ENCODE measurements at regions not wholly inside any gene's neighbourhood (a gene's known extent, or its start where the extent isn't known, plus 50 kb on each side); places are given as distances from the start of the nearest gene placed in this dataset.
"Not testable (repeated sequence)": the region's sequence is repeated elsewhere in the genome, so short reads cannot be mapped to it uniquely, and the experiment has no call there.

GRCh38 chr7:10780400-10780747 is 193.3 kb upstream of the PHF14 start:
- Histone ChIP-seq H3K36me3 (no peaks in the 10 kb centered on the region), H3K27ac (no peak overlapping the region), H3K4me1 (no peaks in the 10 kb centered on the region), H3K9me3 (peaks cover 0 to 6% of the 10 kb centered on the region in 2 donors), H3K27me3 (no peaks in the 10 kb centered on the region), H3K4me3 (no peak overlapping the region)
- intact Hi-C loops (cut with DNase I): no loop called here
- TF ChIP-seq CTCF (IDR thresholded peaks at IDR 0.05): no peak
- ATAC-seq (no peak), DNase-seq (no peak)

- ATAC-seq; H3K4me3 ChIP-seq; H3K4me1 ChIP-seq; H3K27ac ChIP-seq; H3K9me3 ChIP-seq; intact Hi-C loops (cut with DNase I); H3K36me3 ChIP-seq; H3K27me3 ChIP-seq: not testable (repeated sequence)
- peak in 1 of 4 donors; percentile 16 for DNase-seq
These were observed 186.7 kb upstream of the PHF14 start for GRCh38 chr7:10786976-10787375.

GRCh38 chr7:10789170-10789569 is 184.5 kb upstream of the PHF14 start:
- ATAC-seq (no peak), DNase-seq (no peak)
- no peak for TF ChIP-seq CTCF (IDR thresholded peaks at IDR 0.05)
- Histone ChIP-seq H3K27me3 (no peaks in the 10 kb centered on the region), H3K9me3 (no peaks in the 10 kb centered on the region), H3K27ac (no peak overlapping the region), H3K4me1 (no peaks in the 10 kb centered on the region), H3K4me3 (no peak overlapping the region), H3K36me3 (no peaks in the 10 kb centered on the region)
- intact Hi-C loops (cut with DNase I): no loop called here

- Histone ChIP-seq H3K27ac (no peak overlapping the region), H3K9me3 (no peaks in the 10 kb centered on the region), H3K4me3 (no peak overlapping the region), H3K27me3 (no peaks in the 10 kb centered on the region), H3K36me3 (no peaks in the 10 kb centered on the region), H3K4me1 (no peaks in the 10 kb centered on the region)
- DNase-seq: no peak
- no peak for TF ChIP-seq CTCF (IDR thresholded peaks at IDR 0.05)
- intact Hi-C loops (cut with DNase I): no loop called here
- ATAC-seq: no peak
These were observed 182.8 kb upstream of the PHF14 start for GRCh38 chr7:10790910-10791309.

GRCh38 chr7:10793995-10794775 is 179.5 kb upstream of the PHF14 start:
- intact Hi-C loops (cut with DNase I): no loop called here
- Histone ChIP-seq H3K4me3 (no peak overlapping the region), H3K9me3 (no peaks in the 10 kb centered on the region), H3K27me3 (no peaks in the 10 kb centered on the region), H3K4me1 (no peaks in the 10 kb centered on the region), H3K36me3 (no peaks in the 10 kb centered on the region), H3K27ac (no peak overlapping the region)
- DNase-seq (no peak), ATAC-seq (no peak)
- no peak for TF ChIP-seq CTCF (IDR thresholded peaks at IDR 0.05)

- ATAC-seq: no peak
- no peak for DNase-seq
- no peak for TF ChIP-seq CTCF (IDR thresholded peaks at IDR 0.05)
- no peaks in the 10 kb centered on the region for H3K36me3 ChIP-seq
- H3K27ac ChIP-seq: no peak overlapping the region
- intact Hi-C loops (cut with DNase I): no loop called here
- no peaks in the 10 kb centered on the region for H3K4me1 ChIP-seq
- H3K4me3 ChIP-seq: no peak overlapping the region
- no peaks in the 10 kb centered on the region for H3K27me3 ChIP-seq
- H3K9me3 ChIP-seq: no peaks in the 10 kb centered on the region
These were observed 176.5 kb upstream of the PHF14 start for GRCh38 chr7:10797157-10797556.

Measured in left lung (tissue), 4 donors.